Activated CD4-positive, alpha-beta T cell treated with anti-CD3 and anti-CD28 coated beads, Interleukin-10, Interleukin-2, amounts not matched to agents 100 ng/mL and 50 ng/mL, durations not matched to agents 16 hours and 8 hours (primary cell): ENCODE measurements at regions not wholly inside any gene's neighbourhood (a gene's known extent, or its start where the extent isn't known, plus 50 kb on each side); places are given as distances from the start of the nearest gene placed in this dataset.

Experiments used
- DNase-seq: peaks from one replicate; pipeline ENCODE4 v3.0.0-alpha.2; 2020

GRCh38 chr20:37596890-37597536, 69.3 kb upstream of the BLCAP start:
- DNase-seq: no peak

DNA sequence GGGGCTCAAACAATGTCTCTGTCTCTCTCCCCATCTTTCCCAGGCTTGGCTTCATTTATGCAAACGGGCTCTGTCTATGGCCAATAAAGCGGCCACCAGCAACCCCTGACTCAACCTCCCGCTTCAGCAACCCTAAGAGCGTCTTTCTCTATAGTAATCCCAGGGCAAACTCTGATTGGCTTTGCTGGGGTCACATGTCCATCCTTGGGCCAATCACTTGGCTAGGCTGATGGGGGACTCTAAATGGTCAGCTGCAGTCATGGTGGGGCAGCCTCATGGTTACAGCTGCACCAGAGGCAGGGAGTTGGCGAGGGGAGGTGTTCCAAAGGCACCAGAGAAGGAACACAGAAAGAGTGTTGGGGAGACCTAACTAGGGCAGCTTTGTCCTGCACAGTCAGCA, 68.5 kb upstream of the BLCAP start:
- DNase-seq: no peak

GRCh38 chr20:37593710-37594109, 66.0 kb upstream of the BLCAP start:
- DNase-seq: no peak

DNA sequence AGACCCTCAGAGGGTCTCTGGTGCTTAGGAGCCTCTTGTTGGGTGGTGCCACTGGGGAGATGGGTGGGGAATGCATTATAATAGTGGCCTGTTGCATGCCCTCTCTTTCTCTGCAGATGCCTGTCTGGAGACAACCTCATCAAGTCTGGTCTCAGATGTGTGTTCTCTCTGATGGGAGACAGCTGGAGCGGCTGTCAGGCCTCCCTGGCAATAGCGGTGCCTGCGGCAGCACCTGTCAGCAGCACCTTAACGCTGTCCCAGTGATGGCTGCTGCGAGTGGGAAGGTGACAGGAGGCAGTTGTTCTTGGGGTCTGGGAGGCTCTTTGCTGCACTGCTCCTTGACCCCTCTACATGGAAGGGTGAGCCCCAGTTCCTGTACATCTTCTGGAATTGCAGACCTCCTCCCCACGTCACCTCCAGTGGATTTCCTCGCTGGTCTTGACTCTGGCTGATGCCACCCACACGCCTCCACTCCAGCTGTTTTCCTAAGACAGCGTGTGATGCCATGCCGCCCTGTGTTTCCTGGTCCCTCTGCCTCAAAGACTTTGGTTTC, 63.3 kb upstream of the BLCAP start:
- DNase-seq: no peak

- no peak for DNase-seq
Observed at GRCh38 chr20:37586078-37586477, 58.4 kb upstream of the BLCAP start.

DNA sequence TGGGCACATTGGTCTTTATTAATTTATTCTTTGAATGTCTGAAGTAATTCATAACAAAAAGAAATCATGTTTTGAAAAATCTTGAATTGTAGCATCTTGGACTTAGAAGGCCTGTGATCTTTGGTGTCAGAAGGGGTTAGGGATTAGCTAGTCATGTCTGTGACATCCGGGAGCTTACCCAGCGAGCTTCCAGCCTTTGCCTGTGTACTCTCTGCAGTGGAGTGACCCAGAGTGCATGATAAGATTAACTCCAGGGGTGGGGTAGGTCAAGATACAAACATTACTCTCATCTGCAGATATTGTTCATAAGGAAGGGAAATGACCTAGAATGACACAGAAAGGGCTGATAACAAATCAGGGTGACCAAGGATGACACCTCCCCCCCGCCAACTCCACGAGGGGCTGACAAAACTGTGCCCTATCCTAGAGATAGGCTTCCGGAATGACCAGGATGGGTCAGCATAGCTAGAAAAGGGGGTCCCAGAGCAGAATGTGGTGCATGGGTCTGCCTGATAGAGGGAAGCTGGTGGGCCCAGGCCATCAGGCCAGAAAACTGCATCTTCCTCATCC, 56.6 kb upstream of the BLCAP start:
- DNase-seq: no peak

- no peak for DNase-seq
Observed at GRCh38 chr20:37581246-37581645, 53.6 kb upstream of the BLCAP start.

GRCh38 chr20:37580069-37580468, 52.4 kb upstream of the BLCAP start:
- no peak for DNase-seq

DNA sequence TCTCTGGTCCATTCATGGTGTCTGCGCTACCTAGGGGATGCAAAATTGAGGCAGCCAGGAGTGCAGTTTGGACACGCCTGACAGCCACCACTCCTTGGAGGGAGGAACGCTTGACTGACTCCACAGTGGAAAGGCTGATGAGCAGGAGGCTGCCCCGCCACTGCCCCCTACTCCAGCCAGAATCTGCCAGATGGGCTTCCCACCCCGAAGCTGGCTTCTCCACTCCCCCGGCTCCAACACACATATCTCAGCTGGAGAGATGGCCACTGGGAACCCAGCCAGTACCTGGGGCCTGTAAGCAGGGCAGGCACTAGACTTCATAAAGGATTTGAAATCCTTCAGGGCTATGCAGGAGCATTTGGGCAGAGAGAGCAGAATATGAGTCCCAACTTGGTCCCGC, 51.4 kb upstream of the BLCAP start:
- no peak for DNase-seq

GRCh38 chr20:37577981-37578380, 50.3 kb upstream of the BLCAP start:
- DNase-seq: no peak
